ENCODE measurements at regions not wholly inside any gene's neighbourhood (a gene's known extent, or its start where the extent isn't known, plus 50 kb on each side); places are given as distances from the start of the nearest gene placed in this dataset.

GRCh38 chr17:34713687-34714086 is 134.3 kb downstream of the TMEM132E start:
- Mint-ChIP-seq H3K4me1 (ENCODE audit: low read depth, unreplicated experiment) (peaks cover 23% of the 10 kb centered on the region), H3K27me3 (ENCODE audit: unreplicated experiment) (peaks cover 3% of the 10 kb centered on the region), H3K4me3 (ENCODE audit: unreplicated experiment) (no peak overlapping the region), H3K27ac (ENCODE audit: unreplicated experiment) (no peak overlapping the region), H3K36me3 (ENCODE audit: unreplicated experiment) (no peaks in the 10 kb centered on the region), H3K9me3 (ENCODE audit: unreplicated experiment) (peaks cover 2% of the 10 kb centered on the region)
- DNase-seq: no peak
- TF ChIP-seq CTCF (IDR thresholded peaks at IDR 0.05; ENCODE audit: partially characterized antibody, unreplicated experiment): no peak

- TF ChIP-seq CTCF (IDR thresholded peaks at IDR 0.05; ENCODE audit: partially characterized antibody, unreplicated experiment): no peak
- DNase-seq: no peak
- Mint-ChIP-seq H3K4me3 (ENCODE audit: unreplicated experiment) (no peak overlapping the region), H3K9me3 (ENCODE audit: unreplicated experiment) (peaks cover 2% of the 10 kb centered on the region), H3K27me3 (ENCODE audit: unreplicated experiment) (peaks cover 3% of the 10 kb centered on the region), H3K27ac (ENCODE audit: unreplicated experiment) (no peak overlapping the region), H3K36me3 (ENCODE audit: unreplicated experiment) (no peaks in the 10 kb centered on the region), H3K4me1 (ENCODE audit: low read depth, unreplicated experiment) (peaks cover 21% of the 10 kb centered on the region)
These were observed 133.3 kb downstream of the TMEM132E start for GRCh38 chr17:34712481-34713195.

- peaks cover 20% of the 10 kb centered on the region for H3K4me1 Mint-ChIP-seq (ENCODE audit: low read depth, unreplicated experiment)
- peak overlapping the region; percentile 52 for H3K27ac Mint-ChIP-seq (ENCODE audit: unreplicated experiment)
- H3K27me3 Mint-ChIP-seq (ENCODE audit: unreplicated experiment): peaks cover 3% of the 10 kb centered on the region
- H3K9me3 Mint-ChIP-seq (ENCODE audit: unreplicated experiment): peaks cover 2% of the 10 kb centered on the region
- TF ChIP-seq CTCF (IDR thresholded peaks at IDR 0.05; ENCODE audit: partially characterized antibody, unreplicated experiment): no peak
- H3K36me3 Mint-ChIP-seq (ENCODE audit: unreplicated experiment): no peaks in the 10 kb centered on the region
- DNase-seq: no peak
- H3K4me3 Mint-ChIP-seq (ENCODE audit: unreplicated experiment): no peak overlapping the region
These were observed 132.3 kb downstream of the TMEM132E start for GRCh38 chr17:34711646-34712045.

GRCh38 chr17:34710226-34710625 is 130.8 kb downstream of the TMEM132E start:
- H3K27ac Mint-ChIP-seq (ENCODE audit: unreplicated experiment): no peak overlapping the region
- no peak for TF ChIP-seq CTCF (IDR thresholded peaks at IDR 0.05; ENCODE audit: partially characterized antibody, unreplicated experiment)
- H3K4me3 Mint-ChIP-seq (ENCODE audit: unreplicated experiment): no peak overlapping the region
- no peaks in the 10 kb centered on the region for H3K36me3 Mint-ChIP-seq (ENCODE audit: unreplicated experiment)
- peaks cover 20% of the 10 kb centered on the region for H3K4me1 Mint-ChIP-seq (ENCODE audit: low read depth, unreplicated experiment)
- peaks cover 2% of the 10 kb centered on the region for H3K9me3 Mint-ChIP-seq (ENCODE audit: unreplicated experiment)
- H3K27me3 Mint-ChIP-seq (ENCODE audit: unreplicated experiment): no peaks in the 10 kb centered on the region
- no peak for DNase-seq

GRCh38 chr17:34709158-34709754 is 129.9 kb downstream of the TMEM132E start:
- no peak for DNase-seq
- H3K9me3 Mint-ChIP-seq (ENCODE audit: unreplicated experiment): no peaks in the 10 kb centered on the region

More at GRCh38 chr17:34709158-34709754, 129.9 kb downstream of the TMEM132E start:
- Mint-ChIP-seq H3K4me3 (ENCODE audit: unreplicated experiment) (no peak overlapping the region), H3K27ac (ENCODE audit: unreplicated experiment) (no peak overlapping the region), H3K36me3 (ENCODE audit: unreplicated experiment) (no peaks in the 10 kb centered on the region), H3K4me1 (ENCODE audit: low read depth, unreplicated experiment) (peaks cover 20% of the 10 kb centered on the region), H3K27me3 (ENCODE audit: unreplicated experiment) (no peaks in the 10 kb centered on the region)
- no peak for TF ChIP-seq CTCF (IDR thresholded peaks at IDR 0.05; ENCODE audit: partially characterized antibody, unreplicated experiment)

Data from glutamatergic neuron (in vitro differentiated cells).